PFSK-1 (cell line): ENCODE measurements at regions not wholly inside any gene's neighbourhood (a gene's known extent, or its start where the extent isn't known, plus 50 kb on each side); places are given as distances from the start of the nearest gene placed in this dataset.

Experiments
- FOXP2 ChIP-seq: optimal IDR thresholded peaks from 2 replicates; pipeline ENCODE3; 2011; ENCODE audit warnings: borderline replicate concordance, control low read depth, inconsistent platforms; ENCODE audit not compliant: insufficient read depth; ENCODE audit errors: extremely low read length, extremely low read depth
- POLR2AphosphoS5 ChIP-seq: IDR thresholded peaks from 2 replicates; pipeline ENCODE4 v1.6.1; 2012; ENCODE audit warnings: low read depth, mild to moderate bottlenecking, control low read depth, low read length, moderate library complexity
- REST ChIP-seq, 2 experiments: IDR thresholded peaks; 2 replicates each; pipeline versions ENCODE4 v1.6.1 to v1.8.0; 2011 to 2012; ENCODE audit warnings: low read depth in 2 of 2, low read length in 2 of 2, control low read depth in 1 of 2, inconsistent platforms in 1 of 2, mild to moderate bottlenecking in 1 of 2, moderate library complexity in 1 of 2; ENCODE audit not compliant: insufficient read depth in 1 of 2
- SIN3A ChIP-seq: IDR thresholded peaks from 2 replicates; pipeline ENCODE4 v1.6.1; 2012; ENCODE audit warnings: mild to moderate bottlenecking, low read length, moderate library complexity, borderline replicate concordance; ENCODE audit not compliant: insufficient read depth
- TAF1 ChIP-seq: IDR thresholded peaks from 2 replicates; pipeline ENCODE4 v1.6.1; 2012; ENCODE audit warnings: low read length, control low read depth, borderline replicate concordance; ENCODE audit not compliant: insufficient read depth

- no peak for TF ChIP-seq POLR2AphosphoS5
- no peak for TF ChIP-seq TAF1
- TF ChIP-seq REST (IDR thresholded peaks at IDR 0.05; ENCODE audit: insufficient read depth in 1 of 2, low read depth in 2 of 2, low read length in 2 of 2): no peak
- no peak for TF ChIP-seq SIN3A
- no peak for TF ChIP-seq FOXP2
Observed at GRCh38 chr9:28014212-28014611, 440.9 kb upstream of the C9orf72 start.

GRCh38 chr9:28024676-28025075 lies 451.4 kb upstream of the C9orf72 start:
- TF ChIP-seq FOXP2 (no peak), SIN3A (no peak), POLR2AphosphoS5 (no peak), REST (IDR thresholded peaks at IDR 0.05; ENCODE audit: insufficient read depth in 1 of 2, low read depth in 2 of 2, low read length in 2 of 2) (no peak), TAF1 (no peak)

- TF ChIP-seq TAF1: no peak
- TF ChIP-seq SIN3A: no peak
- TF ChIP-seq REST (IDR thresholded peaks at IDR 0.05; ENCODE audit: insufficient read depth in 1 of 2, low read depth in 2 of 2, low read length in 2 of 2): no peak
- no peak for TF ChIP-seq POLR2AphosphoS5
- no peak for TF ChIP-seq FOXP2
Observed at GRCh38 chr9:28025186-28025585, 451.9 kb upstream of the C9orf72 start.

- TF ChIP-seq SIN3A (no peak), FOXP2 (no peak), TAF1 (no peak), REST (IDR thresholded peaks at IDR 0.05; ENCODE audit: insufficient read depth in 1 of 2, low read depth in 2 of 2, low read length in 2 of 2) (no peak), POLR2AphosphoS5 (no peak)
Observed at GRCh38 chr9:28031521-28032267, 458.4 kb upstream of the C9orf72 start.
